Activated effector memory CD4-positive, alpha-beta T cell treated with anti-CD3 and anti-CD28 coated beads, Interleukin-2, amount 50 U/mL, for 16 hours (primary cell): ENCODE measurements at regions not wholly inside any gene's neighbourhood (a gene's known extent, or its start where the extent isn't known, plus 50 kb on each side); places are given as distances from the start of the nearest gene placed in this dataset.
"Not testable (repeated sequence)": the region's sequence is repeated elsewhere in the genome, so short reads cannot be mapped to it uniquely, and the experiment has no call there.

Experiments
- DNase-seq: peaks from one replicate; pipeline ENCODE4 v3.0.0-alpha.2; 2020

DNA sequence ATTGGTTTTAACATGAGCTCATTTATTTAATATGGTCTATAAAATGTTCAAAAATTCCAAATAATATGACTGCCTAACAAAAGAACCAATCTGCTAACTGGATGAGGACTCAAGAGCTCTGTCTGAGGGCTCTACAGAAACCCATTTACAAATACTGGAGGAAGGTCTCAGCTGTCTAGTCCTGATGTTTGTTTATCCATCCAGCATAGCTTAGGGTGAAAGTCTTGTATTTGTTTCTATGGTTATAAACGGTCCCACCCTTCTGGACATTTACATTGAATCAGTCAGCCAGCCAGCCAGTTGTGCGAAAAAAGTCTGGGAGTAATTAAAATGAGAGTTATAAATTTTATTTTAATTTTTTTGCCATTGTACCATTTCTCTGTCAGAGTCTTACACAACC, 220.7 kb downstream of the BMP4 start:
- no peak for DNase-seq

DNA sequence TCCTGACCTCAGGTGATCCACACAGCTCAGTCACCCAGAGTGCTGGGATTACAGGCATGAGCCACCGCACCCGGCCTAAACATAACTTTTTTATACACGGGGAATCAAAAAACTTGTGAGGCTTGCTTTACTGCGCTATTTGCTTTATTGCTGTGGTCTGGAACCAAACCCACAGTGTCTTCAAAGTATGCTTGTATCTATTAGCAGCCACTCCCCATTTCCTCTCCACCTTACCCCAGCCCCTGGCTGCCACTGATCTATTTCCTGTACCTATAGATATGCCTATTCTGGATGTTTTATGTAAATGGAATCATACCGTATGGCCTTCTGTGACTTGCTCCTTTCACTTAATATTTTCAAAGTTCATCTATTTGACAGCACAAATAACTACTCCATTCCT, 233.4 kb downstream of the BMP4 start:
- no peak for DNase-seq

DNA sequence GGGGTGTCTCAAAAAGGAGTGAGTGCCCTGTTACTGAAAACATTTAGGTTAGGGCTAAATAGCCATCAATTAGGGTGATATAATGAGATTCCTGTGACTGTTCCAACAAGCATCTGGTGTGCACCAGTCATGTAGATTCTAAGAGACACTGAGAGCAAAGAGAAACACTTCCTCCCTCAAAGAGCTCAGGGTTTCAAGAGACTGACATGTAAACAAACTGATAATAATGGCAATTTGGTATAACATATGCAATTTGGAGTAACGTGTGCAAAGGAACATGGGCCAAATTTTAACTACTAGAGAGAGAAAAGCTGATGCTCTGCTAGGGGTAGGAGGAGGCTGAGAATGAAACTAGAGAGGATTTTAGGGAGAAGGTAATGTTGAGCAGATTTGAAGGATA, 237.1 kb downstream of the BMP4 start:
- no peak for DNase-seq

DNA sequence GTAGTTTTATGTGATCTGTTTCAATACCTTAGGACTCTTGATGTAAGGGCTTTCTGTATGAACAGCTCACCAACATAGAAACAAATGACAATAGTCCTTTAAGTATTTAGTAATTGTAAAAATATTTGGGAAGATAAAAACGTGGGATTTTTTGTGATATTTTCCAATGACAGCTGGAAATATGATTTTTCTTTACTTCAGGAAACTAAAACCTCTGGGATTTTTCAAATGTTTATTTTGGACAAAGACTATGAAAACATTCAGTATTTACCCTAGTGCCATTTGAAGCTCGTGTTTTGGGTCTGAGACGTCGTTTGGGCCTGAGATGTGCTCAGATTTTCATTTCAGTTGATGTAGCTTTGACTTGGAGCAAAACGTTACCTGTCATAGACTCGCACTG, 240.0 kb downstream of the BMP4 start:
- no peak for DNase-seq

DNA sequence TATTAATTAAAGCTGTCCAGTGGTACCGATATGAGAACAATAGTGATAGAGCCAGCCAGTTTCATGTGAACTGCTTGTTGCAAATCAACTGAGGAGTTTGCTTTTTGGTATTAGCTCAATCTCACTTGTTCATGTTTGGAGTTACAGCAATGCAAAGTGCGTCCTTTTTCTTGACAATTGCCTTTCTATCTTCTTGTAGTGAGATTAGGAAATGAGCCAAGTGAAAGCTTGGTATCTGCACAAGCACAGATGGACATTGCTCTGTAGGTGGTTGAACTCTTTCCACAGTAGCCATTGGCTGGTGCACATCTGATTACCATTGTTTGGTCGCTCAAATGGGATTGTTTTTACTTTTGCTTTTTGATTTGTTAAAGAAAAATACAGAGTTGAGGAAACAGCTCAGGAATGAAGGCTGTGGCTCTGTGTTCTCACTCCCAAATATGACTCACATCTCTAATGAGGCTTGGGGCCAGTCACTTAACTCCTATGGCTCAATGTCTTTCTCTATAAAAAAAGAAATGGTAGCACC, 241.4 kb downstream of the BMP4 start:
- DNase-seq, result no peak

- no peak for DNase-seq
These were observed 242.0 kb downstream of the BMP4 start for GRCh38 chr14:53714495-53715192.

GRCh38 chr14:53712901-53713300, 243.7 kb downstream of the BMP4 start:
- not testable (repeated sequence) for DNase-seq

DNA sequence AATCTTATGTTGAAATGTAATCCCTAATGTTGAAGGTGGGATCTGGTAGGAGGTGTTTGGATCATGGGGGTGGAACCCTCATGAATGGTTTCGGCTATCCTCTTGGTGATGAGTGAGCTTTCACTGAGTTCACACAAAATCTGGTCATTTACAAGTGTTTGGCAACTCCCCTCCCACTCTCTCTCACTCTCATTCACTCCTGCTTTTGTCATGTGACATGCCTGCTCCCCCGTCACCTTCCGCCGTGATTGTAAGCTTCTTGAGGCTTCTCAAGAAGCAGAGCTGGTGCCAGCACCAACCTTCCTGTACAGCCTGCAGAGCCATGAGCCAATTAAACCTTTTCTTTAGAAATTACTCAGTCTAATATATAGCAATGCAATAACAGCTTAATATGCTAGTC, 245.4 kb downstream of the BMP4 start:
- no peak for DNase-seq

DNA sequence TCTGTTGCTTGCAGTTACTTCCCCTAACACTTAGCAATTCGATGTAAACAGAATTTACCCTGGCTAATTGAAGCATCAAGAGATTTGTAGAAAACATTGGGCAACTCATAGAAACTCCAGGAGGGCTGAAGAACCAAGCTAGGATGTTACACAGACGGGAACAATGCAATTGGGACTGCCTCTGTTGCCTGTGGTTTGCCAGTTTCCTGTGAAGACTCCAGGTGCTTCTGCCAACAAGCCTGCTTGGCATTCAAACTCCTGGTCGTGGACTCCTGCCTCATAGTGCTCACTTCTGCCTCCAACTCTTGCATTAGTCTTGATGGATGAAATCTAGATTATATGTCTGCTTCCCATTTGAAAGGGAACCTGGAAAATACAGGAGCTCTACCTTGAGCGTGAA, 246.0 kb downstream of the BMP4 start:
- DNase-seq, result no peak

DNA sequence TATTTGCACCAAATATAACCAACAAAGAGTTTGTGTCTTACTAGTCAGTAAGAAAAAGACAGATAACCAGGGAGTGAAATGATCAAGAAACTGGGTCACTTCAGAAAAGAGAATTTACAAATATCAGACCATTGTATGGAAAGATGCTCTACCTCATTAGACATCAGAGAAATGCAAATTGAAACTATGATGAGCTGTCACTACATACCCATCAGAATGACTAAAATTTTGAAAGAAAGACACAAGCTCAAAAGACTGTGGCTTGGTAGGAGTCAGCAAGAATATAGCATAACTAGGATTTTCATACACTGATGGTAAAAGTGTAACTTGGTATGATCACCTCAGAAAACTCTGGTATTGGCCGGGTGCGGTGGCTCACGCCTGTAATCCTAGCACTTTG, 247.2 kb downstream of the BMP4 start:
- DNase-seq, result no peak

DNA sequence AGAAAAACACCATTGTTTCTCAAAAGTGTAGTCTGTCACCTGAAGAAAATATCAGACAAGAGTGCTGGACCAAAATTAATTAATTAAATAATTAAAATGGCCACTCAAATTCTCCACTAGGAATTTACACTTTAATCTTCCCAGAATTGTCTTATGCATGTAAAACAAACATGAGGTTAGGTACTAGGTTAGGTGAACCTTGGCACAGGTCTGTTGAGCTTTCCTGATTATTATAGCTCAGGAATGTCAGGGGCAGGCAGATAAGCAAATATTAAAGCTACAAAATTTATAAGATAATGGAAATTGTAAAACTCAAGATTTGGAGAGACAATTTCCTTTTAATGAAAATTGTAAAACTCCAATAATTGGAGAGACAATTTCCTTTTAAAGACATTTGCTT, 253.2 kb downstream of the BMP4 start:
- no peak for DNase-seq

DNA sequence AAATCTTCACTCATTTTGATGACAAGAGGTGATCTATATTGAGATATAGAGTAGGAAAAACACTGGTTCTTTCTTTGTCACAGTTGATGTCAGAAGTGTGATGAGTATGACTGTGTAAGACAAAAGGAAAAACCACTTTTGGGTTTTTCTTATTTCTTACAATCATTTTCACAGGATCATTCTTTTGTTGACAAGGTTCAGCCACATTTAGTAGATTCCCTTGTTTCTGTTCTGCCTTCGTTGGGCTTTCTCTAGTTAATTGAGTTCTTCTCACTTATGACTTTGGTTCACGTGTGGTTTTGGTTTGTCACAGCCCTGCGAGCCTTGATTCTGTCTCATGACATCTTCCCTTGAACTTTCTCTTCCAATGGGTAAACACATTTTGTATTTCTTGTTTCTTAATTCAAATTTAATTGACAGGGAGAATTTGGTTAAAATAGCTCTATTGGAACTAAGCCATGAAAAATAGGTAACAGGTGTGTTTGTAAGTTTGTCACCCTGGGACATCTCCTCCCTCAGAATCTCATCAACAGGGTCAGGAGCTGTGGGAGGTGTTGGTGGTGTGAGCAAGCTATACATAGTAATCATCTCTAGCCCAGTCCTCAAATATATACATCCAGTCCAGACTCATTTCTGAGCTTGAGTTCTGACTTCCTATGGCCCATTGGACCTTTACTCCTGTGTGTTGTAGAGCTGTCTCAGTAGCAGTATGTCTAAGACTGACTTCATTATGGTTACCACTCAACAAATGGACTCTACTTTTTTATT, 255.3 kb downstream of the BMP4 start:
- no peak for DNase-seq

GRCh38 chr14:53696217-53696965, 260.2 kb downstream of the BMP4 start:
- DNase-seq, result no peak

DNA sequence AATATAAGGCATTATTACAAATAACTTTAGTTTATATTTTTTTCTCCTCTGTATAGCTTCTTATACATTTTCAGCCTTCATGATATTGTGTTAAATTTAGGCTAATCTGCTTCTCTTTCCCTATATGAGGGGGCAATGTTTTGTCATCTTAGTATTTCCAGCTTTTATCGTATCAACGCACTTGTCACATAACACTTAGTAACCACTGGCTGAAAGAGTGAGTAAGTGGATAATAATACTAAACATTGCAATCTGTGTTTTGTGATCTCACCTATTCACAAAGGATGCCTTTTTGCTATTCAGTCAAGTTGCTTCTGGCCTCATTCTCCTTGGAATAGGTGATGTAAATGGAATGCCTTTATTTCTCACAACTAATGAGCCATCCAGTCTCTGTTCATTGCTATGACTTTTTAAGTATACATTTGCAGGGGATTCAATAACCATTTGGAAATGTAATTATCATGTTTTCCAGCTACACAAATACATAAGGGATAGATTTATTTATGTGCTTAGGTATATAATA, 260.9 kb downstream of the BMP4 start:
- DNase-seq, result no peak

- no peak for DNase-seq
These were observed 263.7 kb downstream of the BMP4 start for GRCh38 chr14:53692885-53693284.

DNA sequence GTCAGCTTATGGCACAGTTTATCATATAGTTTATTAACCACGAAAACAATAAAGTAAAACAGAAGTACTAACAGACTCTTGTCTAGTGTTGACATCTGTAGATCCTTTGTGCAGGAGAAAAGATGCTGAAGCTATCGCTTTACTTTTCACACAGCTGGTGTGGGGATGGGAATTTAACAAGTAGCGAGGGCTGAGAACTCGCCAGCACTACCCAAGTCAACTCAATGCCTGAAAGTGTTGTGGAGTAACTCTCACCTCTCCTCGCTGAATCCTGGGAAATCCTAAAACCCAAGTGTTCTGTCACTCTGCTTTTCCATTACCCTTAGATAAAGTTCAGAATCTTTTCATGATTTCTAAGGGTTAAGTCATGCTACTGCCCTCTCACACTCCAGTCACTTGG, 264.2 kb downstream of the BMP4 start:
- no peak for DNase-seq

- DNase-seq, result no peak
These were observed 273.4 kb downstream of the BMP4 start for GRCh38 chr14:53683229-53683628.

DNA sequence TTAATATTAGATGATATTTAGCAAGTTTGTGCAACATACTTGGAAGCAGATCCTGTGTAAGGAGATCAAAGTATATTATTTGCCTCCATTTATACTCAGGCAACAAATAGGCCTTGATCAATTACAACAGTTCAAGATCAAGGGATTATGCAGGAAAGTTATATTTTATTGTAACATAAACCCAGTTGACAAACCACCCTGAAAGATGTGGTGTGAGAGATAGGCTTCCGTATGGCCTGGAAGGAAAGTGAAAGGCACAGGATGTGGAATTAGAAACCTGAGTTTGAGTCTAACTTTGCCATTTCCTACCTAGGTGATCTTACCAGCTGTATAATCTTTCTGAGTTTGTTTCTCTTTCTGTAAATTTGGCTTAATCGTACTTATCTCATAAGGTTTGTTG, 284.1 kb downstream of the BMP4 start:
- no peak for DNase-seq

DNA sequence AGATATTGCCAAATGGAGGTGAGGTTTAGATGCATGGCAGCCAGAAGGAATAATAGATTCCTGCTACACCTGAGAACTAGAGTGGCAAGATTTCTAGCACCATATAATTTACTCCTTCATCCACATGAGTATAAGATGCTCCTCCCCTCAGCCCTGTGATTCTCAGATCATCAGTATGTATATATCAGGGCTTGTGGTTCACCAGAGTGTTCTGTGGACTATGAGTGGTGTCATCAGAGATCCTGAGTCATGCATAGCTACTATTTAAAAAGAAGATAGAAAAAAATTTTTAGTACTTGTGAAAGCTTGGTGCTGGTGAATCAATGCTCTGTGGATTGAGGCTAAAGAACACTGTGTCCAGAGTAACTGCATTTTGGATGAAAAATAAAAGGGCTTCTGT, 285.9 kb downstream of the BMP4 start:
- DNase-seq, result no peak

GRCh38 chr14:53668897-53669296, 287.7 kb downstream of the BMP4 start:
- no peak for DNase-seq

DNA sequence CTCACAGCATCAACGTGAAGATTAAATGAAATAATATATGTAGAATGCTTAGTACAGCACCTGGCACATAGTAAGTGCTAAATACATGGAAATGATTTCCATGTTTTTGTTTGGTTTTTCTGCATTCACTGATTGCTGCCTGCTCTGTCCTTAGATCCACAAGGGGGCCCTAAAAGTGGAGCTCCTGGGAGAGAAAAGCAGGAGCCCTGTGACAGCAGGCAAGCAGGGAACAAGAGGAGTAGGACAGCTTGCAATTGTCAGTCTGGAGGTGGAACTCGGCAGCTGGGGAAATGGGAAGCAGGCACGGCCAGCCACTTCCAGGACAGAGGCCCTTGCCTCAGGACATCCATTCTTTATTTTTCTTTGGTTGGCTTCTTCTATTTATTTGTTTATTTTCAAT, 292.9 kb downstream of the BMP4 start:
- DNase-seq, result no peak

DNA sequence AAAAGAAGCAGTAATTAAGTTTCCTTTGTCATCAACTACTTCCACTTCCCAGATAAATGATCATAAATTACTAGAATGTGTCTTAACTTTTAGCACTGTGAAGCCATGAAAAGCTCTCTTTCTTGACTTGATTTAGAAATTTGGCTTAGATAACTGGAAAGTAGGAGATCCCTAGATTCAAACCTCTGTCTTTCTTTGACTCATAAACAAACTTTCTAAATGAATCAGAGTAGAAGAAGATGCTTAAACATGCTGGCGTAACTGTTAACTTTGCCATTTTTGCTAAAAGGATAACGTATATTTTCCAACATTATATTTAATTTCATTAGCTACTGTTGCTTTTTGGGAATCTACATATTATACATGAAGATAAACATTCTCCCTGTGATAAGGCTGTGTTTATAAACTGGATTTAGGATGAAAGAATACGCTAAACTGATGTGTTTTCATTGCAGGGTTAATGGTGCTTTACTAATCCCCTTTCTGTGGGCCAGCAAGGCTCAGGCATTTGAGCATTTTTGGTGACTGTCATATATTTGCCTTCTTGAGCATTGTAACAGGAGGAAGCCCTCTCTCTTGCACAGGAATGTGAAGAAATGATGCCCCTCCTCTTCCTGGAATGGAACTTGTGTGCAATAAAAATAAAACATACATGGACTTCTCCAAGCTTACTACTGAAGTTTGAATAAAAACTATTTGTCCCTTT, 301.4 kb downstream of the BMP4 start:
- DNase-seq, result no peak

DNA sequence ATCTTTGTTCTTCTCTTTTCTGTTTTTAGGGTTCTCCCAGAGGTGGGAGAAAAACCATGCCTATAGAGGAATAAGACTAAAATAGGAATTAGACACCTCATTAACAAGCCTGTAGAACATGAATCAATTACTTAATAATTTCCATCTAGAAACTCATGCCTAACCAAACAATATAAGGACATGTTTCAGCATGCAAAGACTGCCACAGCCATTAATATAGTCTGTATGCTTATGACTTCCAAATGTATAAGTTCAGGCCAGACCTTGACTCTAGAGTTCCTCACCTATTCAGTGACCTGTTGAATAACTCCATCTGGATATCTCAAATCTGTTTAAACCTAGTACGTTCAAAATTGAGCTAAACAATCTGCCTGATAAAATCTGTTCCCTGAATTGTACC, 304.6 kb downstream of the BMP4 start:
- DNase-seq, result no peak
